AG09309 (cell line): ENCODE measurements at regions not wholly inside any gene's neighbourhood (a gene's known extent, or its start where the extent isn't known, plus 50 kb on each side); places are given as distances from the start of the nearest gene placed in this dataset.

ENCODE experiments used
- DNase-seq: peaks from one replicate; pipeline ENCODE4 v3.0.0-alpha.2; 2010; ENCODE audit warnings: low read depth
- H3K4me3 ChIP-seq: 2 replicates; pipeline ENCODE4 v1.5.1; 2011; ENCODE audit warnings: mild to moderate bottlenecking, low read depth, low read length, moderate library complexity; ENCODE audit not compliant: control insufficient read depth
- CTCF ChIP-seq: IDR thresholded peaks from 2 replicates; pipeline ENCODE4 v1.5.1; 2011; ENCODE audit warnings: mild to moderate bottlenecking, low read depth, low read length, inconsistent platforms; ENCODE audit not compliant: insufficient read depth, control insufficient read depth; ENCODE audit errors: missing control alignments

GRCh38 chr9:107174441-107174840 is 108.6 kb upstream of the RAD23B start:
- H3K4me3 ChIP-seq: no peak overlapping the region
- no peak for DNase-seq
- no peak for TF ChIP-seq CTCF

- no peak overlapping the region for H3K4me3 ChIP-seq
- no peak for TF ChIP-seq CTCF
These were observed 108.0 kb upstream of the RAD23B start for GRCh38 chr9:107175041-107175440.

GRCh38 chr9:107175816-107176435 is 107.2 kb upstream of the RAD23B start:
- DNase-seq: no peak
- H3K4me3 ChIP-seq: no peak overlapping the region
- no peak for TF ChIP-seq CTCF

More at GRCh38 chr9:107175041-107175440, 108.0 kb upstream of the RAD23B start:
- DNase-seq: no peak

- no peak for TF ChIP-seq CTCF
- no peak overlapping the region for H3K4me3 ChIP-seq
- no peak for DNase-seq
These were observed 106.5 kb upstream of the RAD23B start for GRCh38 chr9:107176436-107177151.

GRCh38 chr9:107177243-107177839 is 105.7 kb upstream of the RAD23B start:
- no peak for TF ChIP-seq CTCF
- no peak for DNase-seq
- H3K4me3 ChIP-seq: no peak overlapping the region

- no peak overlapping the region for H3K4me3 ChIP-seq
- no peak for DNase-seq
- no peak for TF ChIP-seq CTCF
These were observed 105.2 kb upstream of the RAD23B start for GRCh38 chr9:107177857-107178256.
